B cell (primary cell): ENCODE measurements at regions not wholly inside any gene's neighbourhood (a gene's known extent, or its start where the extent isn't known, plus 50 kb on each side); places are given as distances from the start of the nearest gene placed in this dataset.

ENCODE experiments used
- ATAC-seq: fragments of 200-7000 bp; cut with Tn5 transposase; one replicate; pipeline ENCODE4 v1.10.0; 2021; ENCODE audit warnings: low read depth, mild to moderate bottlenecking, moderate number of reproducible peaks, moderate library complexity
- CTCF ChIA-PET: fragments of 350-600 bp; sonication (Branson Sonifier 250); formaldehyde crosslinking; loops from one replicate; lab custom pipeline; 2021; ENCODE audit warnings: antibody characterized with exemption, inconsistent platforms; lab: Charles Lee
- POLR2A ChIA-PET: fragments of 350-600 bp; sonication (Branson Sonifier 250); formaldehyde crosslinking; loops from one replicate; lab custom pipeline; 2021; ENCODE audit warnings: antibody characterized with exemption; lab: Charles Lee
- DNase-seq: peaks from one replicate; pipeline ENCODE4 v3.0.0; 2013
- H2AFZ ChIP-seq: 2 replicates; pipeline ENCODE4 v1.6.1; 2012; ENCODE audit warnings: mild to moderate bottlenecking, low read depth, low read length; ENCODE audit not compliant: insufficient read depth, poor library complexity, severe bottlenecking
- H3K27ac ChIP-seq, 2 donors: 1 replicate in 1 of 2; 2 replicates in 1 of 2; pipeline ENCODE4 v1.5.1; 2012 to 2013; ENCODE audit warnings: low read length in 2 of 2, mild to moderate bottlenecking in 2 of 2, moderate library complexity in 1 of 2
- H3K27me3 ChIP-seq, 4 experiments: fragments of 200-600 bp in 1 of 4; sonication (generic) in 1 of 4; replicated peaks in 1 of 4; 1 replicate in 2 of 4; 2 replicates in 2 of 4; pipeline versions ENCODE4 v1.6.1 to v1.7.0; 2013 to 2016; ENCODE audit warnings: low read length in 3 of 4, mild to moderate bottlenecking in 2 of 4, mixed read lengths in 1 of 4, moderate library complexity in 1 of 4; ENCODE audit not compliant: insufficient read depth in 4 of 4, control insufficient read depth in 3 of 4; ENCODE audit errors: control extremely low read depth in 1 of 4
- H3K36me3 ChIP-seq, 2 experiments: replicated peaks in 1 of 2; 1 replicate in 1 of 2; 2 replicates in 1 of 2; pipeline versions ENCODE4 v1.6.1 to v1.7.1; 2013; ENCODE audit warnings: low read length in 1 of 2; ENCODE audit not compliant: insufficient read depth in 2 of 2, control insufficient read depth in 1 of 2; ENCODE audit errors: control extremely low read depth in 1 of 2, extremely low read depth in 1 of 2
- H3K4me1 ChIP-seq, 2 donors: fragments of 200-600 bp in 1 of 2; sonication (generic) in 1 of 2; 1 replicate in 1 of 2; 2 replicates in 1 of 2; pipeline versions ENCODE4 v1.5.1 to v1.6.1; 2013 to 2017; ENCODE audit warnings: low read length in 2 of 2; ENCODE audit not compliant: control insufficient read depth in 2 of 2, insufficient read depth in 2 of 2
- H3K4me2 ChIP-seq: replicated peaks from 2 replicates; pipeline ENCODE3; 2012; ENCODE audit warnings: mild to moderate bottlenecking, low read depth, low read length; ENCODE audit not compliant: poor library complexity, severe bottlenecking
- H3K4me3 ChIP-seq, 5 experiments: fragments of 200-600 bp in 1 of 5; sonication (generic) in 1 of 5; 1 replicate in 3 of 5; 2 replicates in 2 of 5; pipeline versions ENCODE4 v1.5.1 to v1.7.0; 2011 to 2016; ENCODE audit warnings: low read length in 4 of 5, mild to moderate bottlenecking in 4 of 5, low read depth in 2 of 5, control low read depth in 1 of 5, moderate library complexity in 1 of 5; ENCODE audit not compliant: insufficient read depth in 1 of 5; ENCODE audit errors: control extremely low read depth in 1 of 5, extremely low read depth in 1 of 5
- H3K79me2 ChIP-seq: fragments of 200-600 bp; sonication (generic); one replicate; pipeline ENCODE4 v1.6.0; 2016; ENCODE audit warnings: low read length; ENCODE audit not compliant: control insufficient read depth, insufficient read depth
- H3K9ac ChIP-seq: fragments of 200-600 bp; sonication (generic); 2 replicates; pipeline ENCODE4 v1.6.1; 2017; ENCODE audit warnings: mild to moderate bottlenecking, low read length, moderate library complexity
- H3K9me3 ChIP-seq, 3 donors: one replicate each; pipeline versions ENCODE4 v1.6.1 to v1.7.1; 2013; ENCODE audit warnings: low read length in 2 of 3; ENCODE audit not compliant: control insufficient read depth in 2 of 3, insufficient read depth in 1 of 3; ENCODE audit errors: control extremely low read depth in 1 of 3
- H4K20me1 ChIP-seq: 2 replicates; pipeline ENCODE4 v1.6.0; 2012; ENCODE audit warnings: mild to moderate bottlenecking, low read length; ENCODE audit not compliant: insufficient read depth, control insufficient read depth, poor library complexity, severe bottlenecking
- H3K27ac Mint-ChIP-seq: one replicate; pipeline ENCODE4 v1.8.0; 2021; ENCODE audit warnings: mixed read lengths
- H3K27me3 Mint-ChIP-seq: one replicate; pipeline ENCODE4 v1.8.0; 2021; ENCODE audit warnings: mixed read lengths
- H3K4me1 Mint-ChIP-seq: one replicate; pipeline ENCODE4 v1.8.0; 2021; ENCODE audit warnings: mixed read lengths
- H3K4me3 Mint-ChIP-seq: one replicate; pipeline ENCODE4 v1.8.0; 2021; ENCODE audit warnings: mixed read lengths
- H3K9me3 Mint-ChIP-seq: one replicate; pipeline ENCODE4 v1.8.0; 2022; ENCODE audit warnings: mixed read lengths; ENCODE audit not compliant: insufficient read depth
- CTCF ChIP-seq: fragments of 200-600 bp; IDR thresholded peaks from one replicate; pipeline ENCODE4 v1.8.0; 2022; ENCODE audit warnings: antibody characterized with exemption, mild to moderate bottlenecking
- EZH2 ChIP-seq: IDR thresholded peaks from 2 replicates; pipeline ENCODE4 v1.6.1; 2012; ENCODE audit warnings: borderline replicate concordance, low read depth, mild to moderate bottlenecking, moderate library complexity, low read length; ENCODE audit not compliant: insufficient read depth, poor library complexity, severe bottlenecking
- WGBS: methylation state at CpG from one replicate; pipeline ENCODE4 v1.1.5; 2013; ENCODE audit warnings: missing lambda C conversion rate; ENCODE audit not compliant: insufficient coverage; 5-methylcytosine and 5-hydroxymethylcytosine counted together
- intact Hi-C: fragments of 100-400 bp; cut with micrococcal nuclease; formaldehyde crosslinking; loops from one replicate; pipeline ENCODE4 v1.10.0; 2022

GRCh38 chr14:97137705-97138104 is 340.5 kb downstream of the VRK1 start:
- Histone ChIP-seq H3K27me3 (no peaks in the 10 kb centered on the region), H3K9me3 (peaks cover 0 to 3% (median 0%) of the 10 kb centered on the region in 3 donors), H3K4me1 (no peaks in the 10 kb centered on the region), H2AFZ (no peak overlapping the region), H3K27ac (no peak overlapping the region), H3K36me3 (no peaks in the 10 kb centered on the region), H3K4me3 (no peak overlapping the region), H3K9ac (no peak overlapping the region), H3K79me2 (no peaks in the 10 kb centered on the region), H3K4me2 (no peak overlapping the region), H4K20me1 (no peaks in the 10 kb centered on the region)
- H3K27ac Mint-ChIP-seq, result no peak overlapping the region
- peaks cover 9% of the 10 kb centered on the region for H3K9me3 Mint-ChIP-seq
- WGBS, result 71% methylated on average over 5 of the region's 7 CpGs
- no peak overlapping the region for H3K4me3 Mint-ChIP-seq
- DNase-seq (no peak), ATAC-seq (no peak)
- no peaks in the 10 kb centered on the region for H3K4me1 Mint-ChIP-seq
- CTCF ChIA-PET, result no interaction called here
- TF ChIP-seq EZH2 (no peak), CTCF (no peak)
- H3K27me3 Mint-ChIP-seq, result peaks cover 3% of the 10 kb centered on the region
- intact Hi-C loops, result no loop called here
- POLR2A ChIA-PET, result no interaction called here

GRCh38 chr14:97138801-97139200 is 341.6 kb downstream of the VRK1 start:
- H3K27me3 ChIP-seq, result no peaks in the 10 kb centered on the region
- no peak overlapping the region for H3K4me3 Mint-ChIP-seq
- no peaks in the 10 kb centered on the region for H3K4me1 ChIP-seq
- H3K4me2 ChIP-seq, result no peak overlapping the region
- TF ChIP-seq EZH2, result no peak
- no peak for TF ChIP-seq CTCF
- DNase-seq, result no peak
- H3K9me3 Mint-ChIP-seq, result peaks cover 9% of the 10 kb centered on the region
- no peaks in the 10 kb centered on the region for H3K79me2 ChIP-seq
- no peak for ATAC-seq
- H3K27ac Mint-ChIP-seq, result no peak overlapping the region
- no peak overlapping the region for H3K4me3 ChIP-seq
- H3K4me1 Mint-ChIP-seq, result no peaks in the 10 kb centered on the region
- H3K9me3 ChIP-seq, result peaks cover 0 to 3% (median 0%) of the 10 kb centered on the region in 3 donors
- intact Hi-C loops, result no loop called here
- H3K27me3 Mint-ChIP-seq, result peaks cover 6% of the 10 kb centered on the region
- no peak overlapping the region for H2AFZ ChIP-seq
- CTCF ChIA-PET, result no interaction called here
- H3K9ac ChIP-seq, result no peak overlapping the region
- POLR2A ChIA-PET, result no interaction called here
- H3K27ac ChIP-seq, result no peak overlapping the region
- H4K20me1 ChIP-seq, result no peaks in the 10 kb centered on the region
- WGBS, result 75% methylated on average over 4 of the region's 4 CpGs
- H3K36me3 ChIP-seq, result no peaks in the 10 kb centered on the region
